Hematopoietic multipotent progenitor cell (in vitro differentiated cells): ENCODE measurements at regions not wholly inside any gene's neighbourhood (a gene's known extent, or its start where the extent isn't known, plus 50 kb on each side); places are given as distances from the start of the nearest gene placed in this dataset.
"Not testable (repeated sequence)": the region's sequence is repeated elsewhere in the genome, so short reads cannot be mapped to it uniquely, and the experiment has no call there.

Experiments
- DNase-seq, 3 donors: peaks; one replicate each; pipeline ENCODE4 v3.0.0-alpha.2; 2011 to 2015; ENCODE audit warnings: low read depth in 2 of 3, low spot score in 2 of 3

DNA sequence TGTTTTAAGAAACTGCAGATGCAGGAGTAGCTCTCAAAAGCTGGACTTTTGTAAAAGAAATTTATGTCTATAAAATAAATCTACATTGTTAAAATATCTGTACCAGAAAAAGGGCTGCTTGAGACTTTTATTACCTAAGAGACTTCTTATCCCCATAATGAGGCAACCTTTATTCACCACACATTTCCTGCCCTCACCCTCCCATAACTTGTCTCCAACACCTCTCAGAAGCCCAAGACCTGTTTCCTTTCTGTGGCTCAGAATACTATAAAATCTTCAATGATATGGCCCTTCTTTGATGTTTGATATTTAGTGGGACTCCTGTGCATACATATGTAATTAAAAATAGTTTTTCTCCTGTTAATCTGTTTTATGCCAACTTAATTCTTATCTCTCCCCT lies 141.5 kb upstream of the FER start:
- no peak for DNase-seq

DNA sequence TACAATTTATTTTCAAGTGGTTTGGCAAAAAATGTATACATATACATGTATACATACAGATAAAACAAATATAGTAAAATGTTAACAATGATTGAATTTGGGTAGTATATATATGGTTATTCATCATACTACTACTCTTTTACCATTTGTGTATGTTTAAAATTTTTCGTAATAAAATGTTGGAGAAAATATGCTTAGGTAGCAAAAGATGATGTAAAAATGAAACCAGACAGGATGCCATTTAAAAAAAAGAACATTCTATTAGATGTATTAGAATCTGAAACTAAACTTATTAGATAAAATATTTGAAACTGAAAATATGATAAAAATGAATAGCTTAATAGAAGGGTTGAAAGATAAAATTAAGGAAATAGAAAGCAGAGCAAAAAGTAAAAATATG lies 144.9 kb upstream of the FER start:
- DNase-seq: no peak

DNA sequence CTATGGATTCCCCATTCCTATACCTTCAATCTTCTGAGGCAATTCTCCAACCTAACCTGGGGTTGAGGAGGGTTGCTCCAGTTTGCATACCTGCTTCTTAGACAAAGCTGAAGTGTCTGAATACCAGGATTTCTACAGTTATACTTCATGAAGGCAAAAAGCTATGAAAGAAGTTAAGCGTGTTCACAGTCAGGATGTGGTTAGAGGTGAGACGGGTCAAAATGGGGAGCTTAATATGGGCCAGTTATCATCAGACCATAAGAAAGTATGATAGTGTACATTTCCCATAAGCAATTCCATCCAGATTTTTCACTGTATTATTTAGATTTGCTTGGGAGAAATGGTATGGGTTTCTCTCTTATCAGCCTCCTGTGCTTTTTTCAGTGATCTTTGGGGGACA lies 156.9 kb upstream of the FER start:
- DNase-seq: no peak

DNA sequence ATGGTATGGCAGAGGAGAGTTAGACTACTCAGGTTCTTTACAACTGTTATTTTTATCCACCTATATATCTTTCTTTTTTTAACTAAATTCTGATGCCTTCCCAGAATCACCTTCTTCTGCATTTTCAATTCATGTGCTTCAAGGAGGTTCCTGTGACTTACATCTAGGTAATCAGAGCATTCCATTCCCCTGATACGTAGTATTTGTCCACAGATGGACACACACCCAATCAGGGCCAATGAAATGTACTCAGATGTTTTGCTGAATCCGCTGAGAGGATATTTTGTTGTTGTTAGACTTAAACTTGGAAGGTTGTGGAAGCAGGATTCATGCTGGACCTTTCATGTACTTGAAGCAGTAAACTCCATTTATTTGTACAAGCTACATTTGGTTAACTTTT lies 159.4 kb upstream of the FER start:
- no peak for DNase-seq

DNA sequence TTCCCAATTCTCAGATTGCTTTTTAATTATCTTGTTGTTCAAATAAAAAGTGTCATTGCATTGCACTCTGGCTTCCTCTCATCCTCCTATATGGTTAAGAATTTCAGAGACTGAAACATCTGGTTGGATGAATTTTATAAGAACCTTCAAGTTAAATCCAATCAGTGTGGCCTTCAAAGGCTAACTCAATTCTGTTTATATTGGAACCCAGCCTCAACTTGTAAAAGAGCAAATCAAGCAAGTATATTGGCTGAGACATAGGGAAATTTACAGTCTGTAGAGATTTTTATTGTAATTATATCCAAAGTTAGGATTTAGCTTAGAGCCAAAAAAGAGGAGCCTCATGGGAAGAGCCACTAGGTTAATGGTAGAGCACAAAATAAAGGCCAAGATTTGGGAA lies 159.9 kb upstream of the FER start:
- no peak for DNase-seq

DNA sequence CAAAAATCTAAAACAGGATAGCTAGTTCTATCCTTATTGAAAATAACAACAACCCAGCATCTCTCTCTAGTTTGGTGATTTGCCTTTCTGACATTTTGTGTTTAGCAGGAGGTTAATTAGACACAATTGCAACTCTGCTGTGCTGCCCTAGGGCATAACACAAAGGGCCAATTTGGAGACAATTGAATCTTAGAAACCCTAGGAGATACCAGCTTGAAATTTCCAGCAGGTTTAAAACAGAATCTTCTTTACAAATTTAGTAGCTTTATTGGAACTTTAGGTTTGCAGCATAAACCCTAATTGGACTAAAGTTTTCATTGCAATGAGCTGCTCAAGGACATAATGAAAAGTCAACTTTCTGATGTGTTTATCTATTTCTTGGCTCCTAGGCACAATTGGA lies 166.7 kb upstream of the FER start:
- DNase-seq: no peak

DNA sequence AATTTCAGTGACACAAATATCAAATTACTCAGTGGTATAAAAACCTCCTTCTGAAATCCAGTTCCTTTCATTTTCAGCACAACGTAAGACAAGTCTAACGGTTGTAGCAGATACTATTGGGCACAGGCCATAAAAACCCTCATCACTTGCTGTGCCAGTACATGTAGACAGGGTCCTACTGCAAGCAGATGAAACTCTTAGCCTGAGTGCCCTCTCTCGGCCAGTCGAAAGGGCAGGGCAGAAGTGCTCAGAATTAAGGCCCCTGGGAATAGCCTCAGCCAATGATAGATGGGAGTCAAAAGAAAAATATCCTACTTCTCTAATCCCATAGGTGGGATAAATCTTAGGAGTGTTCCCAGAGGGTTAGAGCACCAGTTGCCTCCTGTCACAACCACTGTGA lies 168.5 kb upstream of the FER start:
- DNase-seq: no peak

DNA sequence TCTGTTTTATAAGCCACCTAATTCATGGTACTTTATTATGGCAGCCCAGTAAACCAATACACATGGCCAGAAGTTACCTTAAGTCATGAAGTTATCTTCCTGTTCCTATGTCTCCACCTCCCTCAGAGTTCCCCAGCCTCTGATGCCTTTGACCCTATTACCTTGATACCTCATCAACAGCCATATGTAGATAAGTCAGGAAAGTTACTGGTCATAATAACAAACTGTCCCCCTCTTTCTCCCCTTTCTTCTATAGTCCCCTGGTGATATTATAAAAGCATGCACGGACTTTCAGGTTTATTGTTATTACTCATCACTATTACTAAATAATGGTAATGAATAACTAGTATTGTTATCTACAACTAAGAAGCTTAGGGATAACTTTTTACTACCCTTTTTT lies 168.9 kb upstream of the FER start:
- DNase-seq: no peak

DNA sequence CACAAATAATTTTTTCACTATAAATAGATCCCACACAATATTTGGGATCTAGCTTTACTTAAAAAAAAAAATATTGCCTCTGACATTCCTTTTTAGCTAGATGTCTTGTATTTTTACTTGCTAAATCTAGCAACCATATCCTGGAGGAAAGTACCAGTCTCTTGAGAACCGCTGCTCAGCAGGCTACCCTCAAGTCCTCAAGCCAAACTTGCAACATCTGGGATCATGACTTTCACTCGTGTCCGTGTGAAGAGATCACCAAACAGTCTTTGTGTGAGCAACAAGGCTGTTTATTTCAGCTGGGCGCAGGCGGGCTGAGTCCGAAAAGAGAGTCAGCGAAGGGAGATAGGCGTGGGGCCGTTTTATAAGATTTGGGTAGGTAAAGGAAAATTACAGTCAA lies 180.3 kb upstream of the FER start:
- no peak for DNase-seq

DNA sequence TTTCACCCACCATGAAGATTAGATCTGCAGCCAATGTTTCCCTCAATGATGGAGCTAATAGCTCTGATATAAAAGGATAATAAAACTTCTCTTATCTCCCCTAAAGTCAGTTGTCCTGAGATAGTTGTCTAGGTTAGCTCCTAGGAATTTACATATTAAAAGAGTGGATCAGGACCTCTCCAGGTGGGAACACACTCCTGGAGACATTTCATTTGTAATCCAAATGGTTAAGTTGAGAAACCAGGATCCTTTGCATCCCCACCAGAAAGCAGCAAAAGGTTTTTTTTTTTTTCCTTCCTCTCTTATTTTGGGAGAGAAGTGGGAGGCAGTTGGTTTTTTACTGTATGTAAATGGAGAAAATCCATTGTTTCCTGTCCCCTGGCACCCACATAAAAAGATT lies 182.5 kb upstream of the FBXL17 start:
- no peak for DNase-seq

DNA sequence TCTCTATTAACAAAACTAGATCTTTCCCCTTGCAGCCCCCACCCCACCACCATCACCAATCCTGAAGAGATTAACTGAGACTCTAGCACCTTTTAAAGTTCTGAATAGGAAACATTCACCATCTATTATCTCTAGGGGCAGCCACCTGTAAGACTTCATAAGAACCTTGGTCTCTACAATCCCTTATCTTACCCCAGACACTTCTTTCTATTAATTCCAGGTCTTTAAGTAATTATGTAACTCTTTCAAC lies 180.2 kb upstream of the FBXL17 start:
- DNase-seq: no peak

DNA sequence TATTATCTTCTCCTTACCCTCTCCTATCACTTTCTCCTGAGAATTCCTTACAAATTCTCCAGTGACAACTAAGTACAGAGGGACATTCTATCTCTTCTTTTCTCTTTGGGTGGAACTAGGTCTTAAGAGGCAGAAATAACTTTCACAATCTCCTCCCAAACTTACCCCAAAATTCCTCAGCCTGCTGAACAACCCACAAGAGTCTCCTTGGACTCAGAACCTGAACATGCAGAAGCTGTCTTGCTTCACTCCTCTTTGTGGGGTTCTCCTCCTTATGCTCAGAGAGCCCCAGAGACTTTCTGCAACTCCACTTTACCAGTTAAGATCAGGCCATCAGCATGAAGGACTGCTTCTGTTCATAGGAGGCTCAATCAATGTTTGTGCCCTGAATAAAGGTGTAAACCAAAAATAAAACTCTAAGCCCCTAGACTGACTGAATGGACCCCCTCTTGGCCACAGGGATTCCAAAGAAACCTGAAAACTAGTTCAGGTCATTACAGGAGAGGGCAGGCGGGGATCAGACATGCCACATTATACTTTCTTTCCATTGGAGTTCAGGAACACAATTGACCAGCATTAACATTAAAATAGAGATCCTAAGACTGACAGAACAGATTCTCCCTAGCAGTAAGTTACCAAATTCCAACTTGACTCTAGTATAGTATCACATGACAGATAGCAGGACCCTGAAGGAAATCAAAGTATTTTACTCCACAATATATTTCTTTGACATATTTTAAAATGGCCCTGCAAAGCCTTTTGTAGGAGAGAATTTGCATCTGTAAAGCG lies 179.7 kb upstream of the FBXL17 start:
- DNase-seq: no peak

DNA sequence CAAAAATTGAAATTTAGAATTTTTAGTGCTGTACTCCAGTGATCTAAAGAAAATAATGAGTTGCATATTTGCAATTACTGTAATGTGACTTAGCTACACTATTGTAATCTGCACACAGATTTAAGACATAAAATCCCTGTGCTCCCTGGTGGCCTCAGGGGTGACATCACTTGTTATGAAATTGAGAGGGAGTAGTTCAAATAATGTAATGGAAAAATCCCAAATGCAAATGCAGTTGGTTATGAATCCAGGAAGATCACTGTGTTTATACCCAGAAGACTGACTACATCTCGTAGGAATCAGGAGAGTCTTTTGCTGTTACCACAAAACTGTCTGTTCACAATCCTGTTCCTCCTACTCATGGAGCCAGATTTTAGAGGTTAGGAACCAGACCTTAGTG lies 178.7 kb upstream of the FBXL17 start:
- DNase-seq: no peak

DNA sequence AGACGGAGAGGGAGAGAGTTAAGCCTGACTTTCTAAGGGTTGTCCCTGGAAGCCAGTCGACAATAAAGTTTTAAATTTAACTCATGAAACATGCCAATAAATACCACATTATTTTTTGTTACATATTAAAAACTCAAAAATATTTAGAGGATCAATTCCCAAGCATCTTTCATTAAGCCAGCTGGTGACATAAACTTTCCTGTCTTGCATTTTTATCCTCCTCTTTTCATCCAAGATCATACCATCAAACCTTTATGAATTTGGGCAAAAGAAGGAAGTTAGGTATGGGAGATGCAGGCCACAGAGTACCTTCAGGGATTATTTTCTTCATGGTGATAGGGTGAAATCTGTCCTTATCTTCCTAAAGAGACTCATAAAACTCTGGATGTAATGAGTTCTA lies 178.3 kb upstream of the FBXL17 start:
- no peak for DNase-seq

DNA sequence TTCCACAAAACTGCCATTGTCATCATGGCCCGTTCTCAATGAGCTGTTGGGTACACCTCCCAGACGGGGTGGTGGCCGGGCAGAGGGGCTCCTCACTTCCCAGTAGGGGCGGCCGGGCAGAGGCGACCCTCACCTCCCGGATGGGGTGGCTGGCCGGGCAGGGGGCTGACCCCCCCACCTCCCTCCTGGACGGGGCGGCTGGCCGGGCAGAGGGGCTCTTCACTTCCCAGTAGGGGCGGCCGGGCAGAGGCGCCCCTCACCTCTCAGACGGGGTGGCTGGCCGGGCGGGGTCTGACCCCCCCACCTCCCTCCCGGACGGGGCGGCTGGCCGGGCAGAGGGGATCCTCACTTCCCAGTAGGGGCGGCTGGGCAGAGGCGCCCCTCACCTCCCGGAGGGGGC lies 176.9 kb upstream of the FBXL17 start:
- not testable (repeated sequence) for DNase-seq

DNA sequence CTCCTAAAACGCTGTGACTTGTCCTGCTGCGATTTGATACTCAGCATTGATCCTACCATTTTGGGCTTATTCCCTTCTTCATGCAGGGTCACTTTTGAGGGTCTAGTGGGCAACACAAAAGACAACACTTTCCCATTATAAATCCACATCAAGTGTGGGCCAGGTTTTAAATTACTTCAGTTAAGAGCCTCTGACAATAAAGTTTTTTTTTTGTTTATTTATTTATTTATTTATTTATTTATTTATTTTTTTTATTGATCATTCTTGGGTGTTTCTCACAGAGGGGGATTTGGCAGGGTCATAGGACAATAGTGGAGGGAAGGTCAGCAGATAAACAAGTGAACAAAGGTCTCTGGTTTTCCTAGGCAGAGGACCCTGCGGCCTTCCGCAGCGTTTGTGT lies 176.2 kb upstream of the FBXL17 start:
- not testable (repeated sequence) for DNase-seq

DNA sequence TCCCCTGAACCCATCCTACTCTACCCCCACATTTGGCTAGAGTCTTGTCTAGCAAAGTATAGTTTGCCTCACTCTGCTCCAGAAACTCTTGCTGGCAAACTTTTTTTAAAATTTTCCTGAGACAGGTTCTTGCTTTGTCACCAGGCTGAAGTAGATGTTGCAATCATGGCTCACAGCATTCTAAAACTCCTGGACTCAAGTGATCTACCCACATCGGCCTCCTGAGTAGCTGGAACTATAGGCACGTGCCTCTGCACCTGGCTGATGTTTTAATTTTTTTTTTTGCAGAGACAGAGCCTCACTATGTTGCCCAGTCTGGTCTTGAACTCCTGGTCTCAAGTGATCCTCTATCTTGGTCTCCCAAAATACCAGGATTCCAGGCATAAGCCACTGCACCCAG lies 175.8 kb upstream of the FBXL17 start:
- DNase-seq: no peak

DNA sequence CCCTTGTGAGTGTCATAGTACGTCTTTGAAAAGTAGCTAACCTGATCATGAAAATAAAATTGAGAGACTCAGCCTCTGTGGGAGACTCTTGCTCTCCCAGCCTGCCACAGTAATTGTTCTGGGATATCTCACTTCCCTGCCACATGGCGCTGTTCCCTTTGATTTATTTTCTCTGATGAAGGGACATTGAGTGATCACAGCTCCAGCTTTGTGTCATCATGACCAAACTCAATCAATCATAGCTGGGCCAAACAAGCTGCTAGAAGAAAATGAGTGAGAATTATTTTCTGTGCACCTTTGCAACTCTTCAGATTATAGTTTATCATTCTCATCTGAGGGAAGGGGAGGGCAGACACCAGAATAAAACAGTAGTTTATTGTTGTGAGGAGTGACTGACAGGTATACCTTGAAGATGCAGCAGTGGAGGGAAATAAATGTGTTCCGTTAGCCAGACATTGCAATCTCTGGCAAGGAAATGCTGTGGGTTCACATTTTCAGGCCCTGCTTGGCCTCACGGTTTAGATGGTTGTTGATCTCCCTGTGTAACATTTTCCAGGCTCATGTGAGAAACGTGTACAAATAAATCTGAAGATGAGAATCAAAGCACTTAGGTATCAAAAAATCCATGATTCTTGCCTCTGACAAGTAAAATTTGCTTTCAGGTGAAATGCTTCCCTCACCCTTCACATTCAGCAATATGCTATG lies 174.7 kb upstream of the FBXL17 start:
- DNase-seq: no peak

DNA sequence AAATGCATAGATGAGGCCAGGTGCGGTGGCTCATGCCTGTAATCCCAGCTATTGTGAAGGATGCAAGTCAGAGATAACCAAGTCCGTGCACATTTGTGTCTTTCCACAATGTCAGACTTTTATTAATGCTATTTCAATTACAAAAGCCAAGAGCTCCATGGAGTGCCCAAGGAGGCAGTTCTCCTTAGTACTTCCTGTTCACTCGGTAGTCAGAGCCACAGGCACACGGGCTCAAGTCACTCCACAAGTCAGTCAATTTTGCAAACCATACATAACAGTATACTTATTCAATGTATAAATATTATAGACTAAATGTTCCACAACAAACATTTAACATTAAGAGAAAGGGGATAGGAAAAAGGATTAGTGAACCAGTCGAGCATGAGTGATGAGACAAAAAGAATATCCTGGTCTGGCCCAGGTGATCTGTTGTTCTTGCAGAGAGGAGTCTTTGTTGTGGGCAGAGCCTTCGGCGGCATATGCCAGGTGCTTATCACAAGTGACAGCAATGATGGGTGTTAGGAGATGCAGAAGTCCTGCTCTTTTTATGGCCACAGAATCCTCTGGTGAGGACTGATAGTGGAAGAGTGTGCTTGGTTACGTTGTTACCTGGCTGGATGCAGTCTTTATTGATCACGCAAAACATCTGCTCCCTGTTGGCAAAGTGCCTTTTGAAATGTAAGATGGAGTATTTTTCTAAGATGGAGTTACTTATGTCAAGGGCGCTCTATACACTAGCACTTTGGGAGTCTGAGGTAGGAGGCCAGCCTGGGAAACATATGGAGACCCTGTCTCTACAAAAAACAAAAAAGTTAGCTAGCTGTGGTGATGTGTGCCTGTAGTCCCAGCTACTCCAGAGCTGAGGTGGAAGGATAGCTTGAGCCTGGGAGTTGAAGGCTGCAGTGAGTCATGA lies 167.0 kb upstream of the FBXL17 start:
- no peak for DNase-seq

DNA sequence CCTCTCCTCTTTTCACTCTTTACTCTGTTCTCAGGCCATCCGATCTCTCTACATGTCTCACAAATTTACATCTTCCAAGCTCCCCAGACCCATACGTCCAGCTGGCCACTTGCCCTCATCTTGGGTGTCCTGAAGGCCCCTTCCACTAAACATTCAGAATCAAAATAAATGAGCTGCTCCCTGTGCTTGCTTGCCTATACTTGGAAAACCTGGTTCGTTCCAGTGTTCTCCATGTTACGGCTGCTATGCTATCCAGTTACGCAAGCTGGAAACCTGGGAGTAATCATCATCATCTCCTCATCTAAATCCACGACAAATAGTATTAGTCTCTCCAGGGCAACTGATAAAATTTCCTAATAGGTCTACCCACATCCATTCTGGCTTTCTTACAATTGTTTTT lies 165.0 kb upstream of the FBXL17 start:
- DNase-seq: no peak

DNA sequence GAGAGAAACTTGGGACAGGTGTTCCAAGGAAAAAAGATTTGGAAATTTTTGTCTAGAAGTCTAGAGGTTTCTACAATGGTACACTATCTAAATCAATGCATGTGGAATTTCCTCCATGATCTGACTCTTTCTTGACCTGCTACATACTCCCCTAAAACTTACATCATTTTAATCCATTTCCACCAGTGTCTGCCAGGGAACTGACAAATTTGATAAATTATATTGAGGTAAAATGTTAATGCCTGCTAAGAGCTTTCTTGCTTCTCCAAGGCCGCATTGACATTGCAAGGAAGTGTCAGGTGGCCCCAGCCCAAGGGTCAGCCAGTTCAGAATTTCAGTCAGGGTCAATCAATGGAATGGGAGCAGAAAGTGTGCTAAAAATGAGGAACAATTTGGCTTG lies 163.4 kb upstream of the FBXL17 start:
- no peak for DNase-seq

DNA sequence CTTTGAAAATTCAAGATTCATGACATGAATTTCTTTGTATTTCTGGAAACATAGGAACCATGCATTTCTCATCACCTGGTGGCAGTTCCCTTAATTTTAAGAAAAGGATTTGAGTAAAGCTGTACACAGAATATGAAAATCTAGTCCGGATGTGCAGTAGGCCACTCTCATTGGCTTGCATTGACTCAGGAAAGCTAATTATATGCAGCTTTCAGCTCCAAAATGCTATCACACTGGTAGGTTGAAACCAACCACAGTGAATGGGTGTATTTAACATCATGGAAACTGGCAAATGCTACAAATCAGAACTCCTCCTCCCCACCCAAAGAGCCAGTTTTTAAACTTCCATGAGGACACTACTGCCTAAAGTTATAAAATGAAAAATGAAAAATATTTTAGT lies 161.6 kb upstream of the FBXL17 start:
- no peak for DNase-seq
